ENCODE measurements at regions not wholly inside any gene's neighbourhood (a gene's known extent, or its start where the extent isn't known, plus 50 kb on each side); places are given as distances from the start of the nearest gene placed in this dataset.

DNA sequence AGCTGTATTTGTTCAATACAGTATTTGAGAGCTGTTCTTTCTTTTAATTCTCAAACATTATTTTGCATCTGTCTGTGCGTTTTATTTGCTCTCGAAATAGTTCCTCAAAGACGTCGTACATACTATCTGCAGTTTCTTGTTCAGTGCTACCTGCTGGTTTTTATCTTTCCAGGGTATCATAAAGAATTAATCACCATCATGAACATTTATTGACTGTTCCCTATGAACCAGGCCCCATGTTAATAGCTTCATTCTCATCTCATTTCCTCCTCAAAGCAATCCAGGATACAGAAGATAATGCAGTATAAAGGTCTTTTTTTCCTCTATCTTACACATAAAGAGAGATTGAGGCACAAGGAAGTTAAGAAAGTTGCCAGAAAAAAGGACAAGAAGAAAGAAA, 211.8 kb downstream of the DACT1 start:
- ATAC-seq (ENCODE audit: low read depth) (no peak), DNase-seq (no peak)
- Mint-ChIP-seq H3K27me3 (no peaks in the 10 kb centered on the region), H3K4me1 (no peaks in the 10 kb centered on the region), H3K9me3 (ENCODE audit: insufficient read depth) (no peaks in the 10 kb centered on the region), H3K27ac (no peak overlapping the region), H3K4me3 (no peak overlapping the region)
- H3K4me3 ChIP-seq (ENCODE audit: control extremely low read depth in 1 of 5, extremely low read depth in 1 of 5, insufficient read depth in 1 of 5, low read depth in 2 of 5, low read length in 4 of 5), result no peak overlapping the region
- no peaks in the 10 kb centered on the region for H3K79me2 ChIP-seq (ENCODE audit: control insufficient read depth, insufficient read depth, low read length)
- H3K27me3 ChIP-seq (replicated peaks in 1 of 4; ENCODE audit: control extremely low read depth in 1 of 4, control insufficient read depth in 3 of 4, insufficient read depth in 4 of 4, low read length in 3 of 4), result no peaks in the 10 kb centered on the region
- H2AFZ ChIP-seq (ENCODE audit: insufficient read depth, low read depth, low read length, poor library complexity, severe bottlenecking), result no peak overlapping the region
- no peaks in the 10 kb centered on the region for H3K9me3 ChIP-seq (ENCODE audit: control extremely low read depth in 1 of 3, control insufficient read depth in 2 of 3, insufficient read depth in 1 of 3, low read length in 2 of 3)
- ChIA-PET CTCF (no interaction called here), POLR2A (no interaction called here)
- no peaks in the 10 kb centered on the region for H3K36me3 ChIP-seq (replicated peaks in 1 of 2; ENCODE audit: control extremely low read depth in 1 of 2, control insufficient read depth in 1 of 2, extremely low read depth in 1 of 2, insufficient read depth in 2 of 2, low read length in 1 of 2)
- H3K27ac ChIP-seq (ENCODE audit: low read length in 2 of 2), result no peak overlapping the region
- no peak overlapping the region for H3K4me2 ChIP-seq (replicated peaks; ENCODE audit: low read depth, low read length, poor library complexity, severe bottlenecking)
- H4K20me1 ChIP-seq (ENCODE audit: control insufficient read depth, insufficient read depth, low read length, poor library complexity, severe bottlenecking), result no peaks in the 10 kb centered on the region
- TF ChIP-seq, protein P1, sequence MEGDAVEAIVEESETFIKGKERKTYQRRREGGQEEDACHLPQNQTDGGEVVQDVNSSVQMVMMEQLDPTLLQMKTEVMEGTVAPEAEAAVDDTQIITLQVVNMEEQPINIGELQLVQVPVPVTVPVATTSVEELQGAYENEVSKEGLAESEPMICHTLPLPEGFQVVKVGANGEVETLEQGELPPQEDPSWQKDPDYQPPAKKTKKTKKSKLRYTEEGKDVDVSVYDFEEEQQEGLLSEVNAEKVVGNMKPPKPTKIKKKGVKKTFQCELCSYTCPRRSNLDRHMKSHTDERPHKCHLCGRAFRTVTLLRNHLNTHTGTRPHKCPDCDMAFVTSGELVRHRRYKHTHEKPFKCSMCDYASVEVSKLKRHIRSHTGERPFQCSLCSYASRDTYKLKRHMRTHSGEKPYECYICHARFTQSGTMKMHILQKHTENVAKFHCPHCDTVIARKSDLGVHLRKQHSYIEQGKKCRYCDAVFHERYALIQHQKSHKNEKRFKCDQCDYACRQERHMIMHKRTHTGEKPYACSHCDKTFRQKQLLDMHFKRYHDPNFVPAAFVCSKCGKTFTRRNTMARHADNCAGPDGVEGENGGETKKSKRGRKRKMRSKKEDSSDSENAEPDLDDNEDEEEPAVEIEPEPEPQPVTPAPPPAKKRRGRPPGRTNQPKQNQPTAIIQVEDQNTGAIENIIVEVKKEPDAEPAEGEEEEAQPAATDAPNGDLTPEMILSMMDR (IDR thresholded peaks at IDR 0.05), result no peak
- no peak for TF ChIP-seq EZH2 (IDR thresholded peaks at IDR 0.05; ENCODE audit: borderline replicate concordance, insufficient read depth, low read depth, low read length, poor library complexity, severe bottlenecking)
- no peaks in the 10 kb centered on the region for H3K4me1 ChIP-seq (ENCODE audit: control insufficient read depth in 2 of 2, insufficient read depth in 2 of 2, low read length in 2 of 2)
- intact Hi-C loops (cut with micrococcal nuclease), result no loop called here
- no peak overlapping the region for H3K9ac ChIP-seq (ENCODE audit: low read length)
- WGBS (ENCODE audit: insufficient coverage), result 97% methylated on average over 4 of the region's 4 CpGs

DNA sequence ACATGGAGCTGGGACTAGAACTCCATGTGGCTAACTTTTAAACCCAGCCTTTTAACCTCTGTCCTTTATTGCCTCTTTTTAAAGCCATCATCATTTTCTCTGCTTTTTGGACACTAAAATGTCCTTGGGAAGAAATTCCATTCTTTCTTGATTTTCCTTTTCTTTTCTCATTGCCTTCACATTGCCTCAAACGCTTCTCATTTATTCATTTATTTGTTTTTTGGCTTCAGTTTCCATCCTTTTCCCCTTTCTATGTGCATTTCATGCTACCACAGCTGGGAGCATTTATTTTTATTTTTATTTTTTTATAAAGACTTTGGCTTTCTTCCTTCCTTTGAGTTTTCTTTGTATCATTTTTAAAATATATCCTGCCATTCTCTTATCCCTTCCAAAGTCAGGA, 212.2 kb downstream of the DACT1 start:
- H3K4me3 ChIP-seq (ENCODE audit: control extremely low read depth in 1 of 5, extremely low read depth in 1 of 5, insufficient read depth in 1 of 5, low read depth in 2 of 5, low read length in 4 of 5), result no peak overlapping the region

More for the DNA sequence above, 212.2 kb downstream of the DACT1 start:
- no peak overlapping the region for H3K27ac Mint-ChIP-seq
- no peak overlapping the region for H3K4me2 ChIP-seq (replicated peaks; ENCODE audit: low read depth, low read length, poor library complexity, severe bottlenecking)
- ATAC-seq (ENCODE audit: low read depth) (no peak), DNase-seq (no peak)
- WGBS (ENCODE audit: insufficient coverage), result no CpG with 5 or more reads among the region's 1 CpG
- no peaks in the 10 kb centered on the region for H3K27me3 Mint-ChIP-seq
- POLR2A ChIA-PET, result no interaction called here
- no peaks in the 10 kb centered on the region for H3K79me2 ChIP-seq (ENCODE audit: control insufficient read depth, insufficient read depth, low read length)
- H3K9me3 Mint-ChIP-seq (ENCODE audit: insufficient read depth), result no peaks in the 10 kb centered on the region
- TF ChIP-seq, protein P1 (IDR thresholded peaks at IDR 0.05), result no peak
- no peak for TF ChIP-seq EZH2 (IDR thresholded peaks at IDR 0.05; ENCODE audit: borderline replicate concordance, insufficient read depth, low read depth, low read length, poor library complexity, severe bottlenecking)
- H3K36me3 ChIP-seq (replicated peaks in 1 of 2; ENCODE audit: control extremely low read depth in 1 of 2, control insufficient read depth in 1 of 2, extremely low read depth in 1 of 2, insufficient read depth in 2 of 2, low read length in 1 of 2), result no peaks in the 10 kb centered on the region
- H4K20me1 ChIP-seq (ENCODE audit: control insufficient read depth, insufficient read depth, low read length, poor library complexity, severe bottlenecking), result no peaks in the 10 kb centered on the region
- no peak overlapping the region for H2AFZ ChIP-seq (ENCODE audit: insufficient read depth, low read depth, low read length, poor library complexity, severe bottlenecking)
- H3K4me1 Mint-ChIP-seq, result no peaks in the 10 kb centered on the region
- no peaks in the 10 kb centered on the region for H3K27me3 ChIP-seq (replicated peaks in 1 of 4; ENCODE audit: control extremely low read depth in 1 of 4, control insufficient read depth in 3 of 4, insufficient read depth in 4 of 4, low read length in 3 of 4)
- H3K4me3 Mint-ChIP-seq, result no peak overlapping the region
- H3K9ac ChIP-seq (ENCODE audit: low read length), result no peak overlapping the region
- CTCF ChIA-PET, result no interaction called here
- no peaks in the 10 kb centered on the region for H3K9me3 ChIP-seq (ENCODE audit: control extremely low read depth in 1 of 3, control insufficient read depth in 2 of 3, insufficient read depth in 1 of 3, low read length in 2 of 3)
- no peaks in the 10 kb centered on the region for H3K4me1 ChIP-seq (ENCODE audit: control insufficient read depth in 2 of 2, insufficient read depth in 2 of 2, low read length in 2 of 2)
- intact Hi-C loops (cut with micrococcal nuclease), result no loop called here
- no peak overlapping the region for H3K27ac ChIP-seq (ENCODE audit: low read length in 2 of 2)

Measured in B cell (primary cell).